ENCODE measurements at regions not wholly inside any gene's neighbourhood (a gene's known extent, or its start where the extent isn't known, plus 50 kb on each side); places are given as distances from the start of the nearest gene placed in this dataset.

GRCh38 chr18:10054366-10054765, 140.6 kb downstream of the VAPA start:
- Histone ChIP-seq H3K36me3 (ENCODE audit: control insufficient read depth in 1 of 2, insufficient read depth in 2 of 2, low read length in 2 of 2) (no peaks in the 10 kb centered on the region), H3K4me2 (ENCODE audit: low read length) (no peak overlapping the region), H3K79me2 (ENCODE audit: insufficient read depth, low read length) (no peaks in the 10 kb centered on the region), H3K27ac (ENCODE audit: low read depth, low read length) (no peak overlapping the region), H3K27me3 (ENCODE audit: insufficient read depth, low read length) (no peaks in the 10 kb centered on the region; the same call in 1 of the 2 replicates), H3K4me1 (ENCODE audit: control insufficient read depth in 1 of 2, insufficient read depth in 2 of 2, low read length in 2 of 2) (peaks cover 4 to 10% of the 10 kb centered on the region in 2 experiments; a peak in 2 of 4 replicates), H3K4me3 (replicated peaks in 1 of 2; ENCODE audit: low read depth in 1 of 2, low read length in 2 of 2) (no peak overlapping the region), H3K9me3 (ENCODE audit: control insufficient read depth in 1 of 2, insufficient read depth in 1 of 2, low read depth in 1 of 2, low read length in 2 of 2) (no peaks in the 10 kb centered on the region), H3K9ac (ENCODE audit: low read length) (no peak overlapping the region), H3K9me2 (ENCODE audit: insufficient read depth) (no peaks in the 10 kb centered on the region), H2AFZ (ENCODE audit: low read depth, low read length, poor library complexity, severe bottlenecking) (no peak overlapping the region), H4K20me1 (ENCODE audit: insufficient read depth) (no peaks in the 10 kb centered on the region)
- no TSS peak for BruUV-seq (replicated peaks)
- TF ChIP-seq ZBTB33 (IDR thresholded peaks at IDR 0.05; ENCODE audit: extremely low read depth, insufficient replicate concordance, low read length) (no peak), ZFX (IDR thresholded peaks at IDR 0.05) (no peak), RAD21 (IDR thresholded peaks at IDR 0.05; ENCODE audit: low read depth) (no peak), ELF1 (IDR thresholded peaks at IDR 0.05; ENCODE audit: borderline replicate concordance, low read depth) (no peak), EGR1 (IDR thresholded peaks at IDR 0.05; ENCODE audit: low read depth) (no peak), JUND (IDR thresholded peaks at IDR 0.05) (no peak), ZNF274 (IDR thresholded peaks at IDR 0.05; ENCODE audit: low read depth, low read length) (no peak), MAX (IDR thresholded peaks at IDR 0.05) (no peak), EZH2 (IDR thresholded peaks at IDR 0.05) (no peak), CEBPB (IDR thresholded peaks at IDR 0.05; ENCODE audit: low read depth) (no peak), POLR2AphosphoS5 (IDR thresholded peaks at IDR 0.05; ENCODE audit: low read depth, low read length) (no peak)
- TF ChIP-seq, protein P1, sequence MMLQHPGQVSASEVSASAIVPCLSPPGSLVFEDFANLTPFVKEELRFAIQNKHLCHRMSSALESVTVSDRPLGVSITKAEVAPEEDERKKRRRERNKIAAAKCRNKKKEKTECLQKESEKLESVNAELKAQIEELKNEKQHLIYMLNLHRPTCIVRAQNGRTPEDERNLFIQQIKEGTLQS (IDR thresholded peaks at IDR 0.05), result no peak
- POLR2A ChIA-PET, result no interaction called here
- DNase-seq (ENCODE audit: low read depth, low spot score) (no peak), ATAC-seq (no peak)
- intact Hi-C loops (cut with micrococcal nuclease), result no loop called here
- RAD21 ChIA-PET (ENCODE audit: low non-redundant PET in 1 of 2, low total read pairs in 2 of 2, uncharacterized antibody in 2 of 2, unreplicated experiment in 2 of 2), result no interaction called here
- CTCF ChIA-PET, result no interaction called here

Data from HCT116 (cell line).